ENCODE measurements at regions not wholly inside any gene's neighbourhood (a gene's known extent, or its start where the extent isn't known, plus 50 kb on each side); places are given as distances from the start of the nearest gene placed in this dataset.
"Not testable (repeated sequence)": the region's sequence is repeated elsewhere in the genome, so short reads cannot be mapped to it uniquely, and the experiment has no call there.

- not testable (repeated sequence) for H3K27me3 Mint-ChIP-seq; H3K4me3 ChIP-seq (ENCODE audit: low read depth, low read length); H3K27ac Mint-ChIP-seq; H3K36me3 ChIP-seq (ENCODE audit: control insufficient read depth, insufficient read depth, low read length); H3K27ac ChIP-seq (ENCODE audit: insufficient read depth, low read length, poor library complexity, severe bottlenecking); ATAC-seq (ENCODE audit: low read depth in 2 of 2); DNase-seq; H3K27me3 ChIP-seq (ENCODE audit: control insufficient read depth, insufficient read depth, low read length); H3K36me3 Mint-ChIP-seq; H3K9me3 ChIP-seq (ENCODE audit: control insufficient read depth in 2 of 2, low read length in 2 of 2); H3K9me3 Mint-ChIP-seq; H3K4me1 ChIP-seq (ENCODE audit: control insufficient read depth, insufficient read depth, low read length, poor library complexity, severe bottlenecking)
- H3K4me1 Mint-ChIP-seq: peaks cover 0 to 11% (median 0%) of the 10 kb centered on the region in 4 donors
- peak overlapping the region in 2 of 4 donors; percentile 72 to 89 for H3K4me3 Mint-ChIP-seq
Observed at GRCh38 chr9:41355712-41356450, 166.8 kb upstream of the ZNG1F start.

GRCh38 chr9:41354978-41355377 lies 165.9 kb upstream of the ZNG1F start:
- not testable (repeated sequence) for ATAC-seq (ENCODE audit: low read depth in 2 of 2); H3K9me3 ChIP-seq (ENCODE audit: control insufficient read depth in 2 of 2, low read length in 2 of 2); H3K27me3 ChIP-seq (ENCODE audit: control insufficient read depth, insufficient read depth, low read length); H3K36me3 ChIP-seq (ENCODE audit: control insufficient read depth, insufficient read depth, low read length); H3K4me1 ChIP-seq (ENCODE audit: control insufficient read depth, insufficient read depth, low read length, poor library complexity, severe bottlenecking); H3K36me3 Mint-ChIP-seq; H3K4me3 ChIP-seq (ENCODE audit: low read depth, low read length); H3K9me3 Mint-ChIP-seq; H3K27me3 Mint-ChIP-seq
- Mint-ChIP-seq H3K27ac (peak overlapping the region in 2 of 3 donors; percentile 52 to 88), H3K4me1 (peaks cover 0 to 11% (median 0%) of the 10 kb centered on the region in 4 donors), H3K4me3 (peak overlapping the region; percentile 54 to 90 (median 79))
- H3K27ac ChIP-seq (ENCODE audit: insufficient read depth, low read length, poor library complexity, severe bottlenecking): peak overlapping the region; percentile 23
- peak; percentile 5 to 53 (median 27) for DNase-seq

- H3K36me3 Mint-ChIP-seq: not testable (repeated sequence)
Observed at GRCh38 chr9:41354060-41354934, 165.2 kb upstream of the ZNG1F start.

GRCh38 chr9:41353026-41353425 lies 163.9 kb upstream of the ZNG1F start:
- not testable (repeated sequence) for ATAC-seq (ENCODE audit: low read depth in 2 of 2); H3K27ac ChIP-seq (ENCODE audit: insufficient read depth, low read length, poor library complexity, severe bottlenecking); H3K9me3 ChIP-seq (ENCODE audit: control insufficient read depth in 2 of 2, low read length in 2 of 2); H3K4me3 Mint-ChIP-seq; DNase-seq; H3K27me3 Mint-ChIP-seq; H3K9me3 Mint-ChIP-seq; H3K4me3 ChIP-seq (ENCODE audit: low read depth, low read length); H3K36me3 ChIP-seq (ENCODE audit: control insufficient read depth, insufficient read depth, low read length); H3K4me1 Mint-ChIP-seq; H3K27ac Mint-ChIP-seq; H3K27me3 ChIP-seq (ENCODE audit: control insufficient read depth, insufficient read depth, low read length); H3K4me1 ChIP-seq (ENCODE audit: control insufficient read depth, insufficient read depth, low read length, poor library complexity, severe bottlenecking); H3K36me3 Mint-ChIP-seq

More at GRCh38 chr9:41354060-41354934, 165.2 kb upstream of the ZNG1F start:
- not testable (repeated sequence) for ATAC-seq (ENCODE audit: low read depth in 2 of 2); H3K9me3 ChIP-seq (ENCODE audit: control insufficient read depth in 2 of 2, low read length in 2 of 2); H3K4me3 ChIP-seq (ENCODE audit: low read depth, low read length); H3K27me3 ChIP-seq (ENCODE audit: control insufficient read depth, insufficient read depth, low read length); H3K27me3 Mint-ChIP-seq; H3K4me1 ChIP-seq (ENCODE audit: control insufficient read depth, insufficient read depth, low read length, poor library complexity, severe bottlenecking); H3K36me3 ChIP-seq (ENCODE audit: control insufficient read depth, insufficient read depth, low read length); H3K9me3 Mint-ChIP-seq; H3K27ac ChIP-seq (ENCODE audit: insufficient read depth, low read length, poor library complexity, severe bottlenecking)
- Mint-ChIP-seq H3K4me1 (peaks cover 0 to 11% (median 0%) of the 10 kb centered on the region in 4 donors), H3K4me3 (peak overlapping the region; percentile 48 to 64 (median 52)), H3K27ac (peak overlapping the region in 1 of 3 donors; percentile 51)
- DNase-seq: peak in 1 of 3 donors; percentile 22

- ATAC-seq (ENCODE audit: low read depth in 2 of 2): not testable (repeated sequence)
Observed at GRCh38 chr9:41352390-41352789, 163.3 kb upstream of the ZNG1F start.

GRCh38 chr9:41347893-41348292 lies 158.8 kb upstream of the ZNG1F start:
- ATAC-seq (ENCODE audit: low read depth in 2 of 2); H3K4me3 ChIP-seq (ENCODE audit: low read depth, low read length); DNase-seq; H3K36me3 Mint-ChIP-seq; H3K4me1 ChIP-seq (ENCODE audit: control insufficient read depth, insufficient read depth, low read length, poor library complexity, severe bottlenecking); H3K27me3 Mint-ChIP-seq; H3K27ac ChIP-seq (ENCODE audit: insufficient read depth, low read length, poor library complexity, severe bottlenecking); H3K4me3 Mint-ChIP-seq; H3K27ac Mint-ChIP-seq; H3K36me3 ChIP-seq (ENCODE audit: control insufficient read depth, insufficient read depth, low read length); H3K9me3 Mint-ChIP-seq; H3K27me3 ChIP-seq (ENCODE audit: control insufficient read depth, insufficient read depth, low read length); H3K4me1 Mint-ChIP-seq; H3K9me3 ChIP-seq (ENCODE audit: control insufficient read depth in 2 of 2, low read length in 2 of 2): not testable (repeated sequence)

More at GRCh38 chr9:41352390-41352789, 163.3 kb upstream of the ZNG1F start:
- not testable (repeated sequence) for H3K9me3 ChIP-seq (ENCODE audit: control insufficient read depth in 2 of 2, low read length in 2 of 2); H3K27me3 Mint-ChIP-seq; H3K4me3 ChIP-seq (ENCODE audit: low read depth, low read length); H3K27ac ChIP-seq (ENCODE audit: insufficient read depth, low read length, poor library complexity, severe bottlenecking); H3K4me1 Mint-ChIP-seq; H3K36me3 Mint-ChIP-seq; H3K27me3 ChIP-seq (ENCODE audit: control insufficient read depth, insufficient read depth, low read length); DNase-seq; H3K9me3 Mint-ChIP-seq; H3K4me1 ChIP-seq (ENCODE audit: control insufficient read depth, insufficient read depth, low read length, poor library complexity, severe bottlenecking); H3K27ac Mint-ChIP-seq; H3K36me3 ChIP-seq (ENCODE audit: control insufficient read depth, insufficient read depth, low read length); H3K4me3 Mint-ChIP-seq

- not testable (repeated sequence) for H3K9me3 ChIP-seq (ENCODE audit: control insufficient read depth in 2 of 2, low read length in 2 of 2); H3K4me1 Mint-ChIP-seq; H3K27me3 ChIP-seq (ENCODE audit: control insufficient read depth, insufficient read depth, low read length); H3K4me1 ChIP-seq (ENCODE audit: control insufficient read depth, insufficient read depth, low read length, poor library complexity, severe bottlenecking); H3K9me3 Mint-ChIP-seq; ATAC-seq (ENCODE audit: low read depth in 2 of 2); H3K27ac ChIP-seq (ENCODE audit: insufficient read depth, low read length, poor library complexity, severe bottlenecking); DNase-seq; H3K36me3 Mint-ChIP-seq; H3K27me3 Mint-ChIP-seq; H3K4me3 ChIP-seq (ENCODE audit: low read depth, low read length); H3K36me3 ChIP-seq (ENCODE audit: control insufficient read depth, insufficient read depth, low read length); H3K27ac Mint-ChIP-seq; H3K4me3 Mint-ChIP-seq
Observed at GRCh38 chr9:41332562-41332961, 143.4 kb upstream of the ZNG1F start.

All from CD4-positive, CD25-positive, alpha-beta regulatory T cell (primary cell).